HG02943 (cell line): ENCODE measurements at regions not wholly inside any gene's neighbourhood (a gene's known extent, or its start where the extent isn't known, plus 50 kb on each side); places are given as distances from the start of the nearest gene placed in this dataset.
"Not testable (repeated sequence)": the region's sequence is repeated elsewhere in the genome, so short reads cannot be mapped to it uniquely, and the experiment has no call there.

Experiments
- ATAC-seq: cut with Tn5 transposase; IDR thresholded peaks from one replicate; pipeline ENCODE4 v1.9.1; 2021; ENCODE audit warnings: mild to moderate bottlenecking, low read depth, moderate library complexity; ENCODE audit not compliant: unreplicated experiment

GRCh38 chr2:175872721-175873120 is 129.3 kb downstream of the LNPK start:
- no peak for ATAC-seq

- ATAC-seq = no peak
Observed at GRCh38 chr2:175872005-175872348, 130.1 kb downstream of the LNPK start.

GRCh38 chr2:175871331-175872004 is 130.6 kb downstream of the LNPK start:
- ATAC-seq = no peak

- ATAC-seq = no peak
Observed at GRCh38 chr2:175865716-175866115, 136.4 kb downstream of the LNPK start.

- no peak for ATAC-seq
Observed at GRCh38 chr2:175864137-175864850, 137.8 kb downstream of the LNPK start.

GRCh38 chr2:175861958-175862357 is 140.1 kb downstream of the LNPK start:
- no peak for ATAC-seq

- ATAC-seq = no peak
Observed at GRCh38 chr2:175855794-175856453, 146.1 kb downstream of the LNPK start.

- ATAC-seq = no peak
Observed at GRCh38 chr2:175855236-175855635, 146.8 kb downstream of the LNPK start.

- no peak for ATAC-seq
Observed at GRCh38 chr2:175854665-175855064, 147.4 kb downstream of the LNPK start.

GRCh38 chr2:175854129-175854528 is 147.9 kb downstream of the LNPK start:
- no peak for ATAC-seq

- no peak for ATAC-seq
Observed at GRCh38 chr2:175853616-175853890, 148.5 kb downstream of the LNPK start.

- ATAC-seq = no peak
Observed at GRCh38 chr2:175852879-175853615, 149.0 kb downstream of the LNPK start.

GRCh38 chr2:175847128-175847527 is 154.9 kb downstream of the LNPK start:
- no peak for ATAC-seq

GRCh38 chr2:175844169-175844568 is 157.9 kb downstream of the LNPK start:
- ATAC-seq = no peak

- no peak for ATAC-seq
Observed at GRCh38 chr2:175843625-175844024, 158.4 kb downstream of the LNPK start.

GRCh38 chr2:175842996-175843395 is 159.1 kb downstream of the LNPK start:
- ATAC-seq = no peak

GRCh38 chr2:175840765-175841164 is 161.3 kb downstream of the LNPK start:
- not testable (repeated sequence) for ATAC-seq

- ATAC-seq = no peak
Observed at GRCh38 chr2:175840256-175840655, 161.8 kb downstream of the LNPK start.

GRCh38 chr2:175838979-175839378 is 163.1 kb downstream of the LNPK start:
- ATAC-seq = no peak

- no peak for ATAC-seq
Observed at GRCh38 chr2:175837046-175837445, 165.0 kb downstream of the LNPK start.

GRCh38 chr2:175836361-175836760 is 165.7 kb downstream of the LNPK start:
- no peak for ATAC-seq
